ENCODE measurements at regions not wholly inside any gene's neighbourhood (a gene's known extent, or its start where the extent isn't known, plus 50 kb on each side); places are given as distances from the start of the nearest gene placed in this dataset.
"Not testable (repeated sequence)": the region's sequence is repeated elsewhere in the genome, so short reads cannot be mapped to it uniquely, and the experiment has no call there.

DNA sequence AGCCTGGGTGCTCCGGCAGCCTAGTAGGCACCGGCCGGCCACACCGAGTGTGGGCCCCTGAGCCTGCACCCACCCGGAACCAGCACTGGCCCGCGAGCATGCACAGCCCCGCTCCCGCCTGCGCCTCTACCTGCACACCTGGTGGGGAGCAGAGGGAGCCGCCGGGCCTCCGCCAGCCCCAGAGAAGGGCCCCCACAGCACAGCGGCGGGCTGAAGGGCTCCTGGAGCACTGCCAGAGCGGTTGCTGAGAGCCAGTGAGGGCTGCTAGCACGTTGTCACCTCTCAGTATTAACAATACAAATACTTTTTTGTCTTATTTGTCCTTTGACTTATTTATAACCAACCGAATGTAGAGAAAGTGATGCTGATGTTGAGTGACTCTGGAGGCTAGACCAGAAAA, 842.4 kb upstream of the TPTE start:
- H3K9me2 ChIP-seq (ENCODE audit: insufficient read depth, low read length); H3K4me1 ChIP-seq (ENCODE audit: insufficient read depth, low read length, poor library complexity, severe bottlenecking); H3K4me2 ChIP-seq (ENCODE audit: low read length); BruUV-seq (replicated peaks); H3K4me3 ChIP-seq (ENCODE audit: low read depth, low read length, poor library complexity, severe bottlenecking); H3K27ac ChIP-seq (ENCODE audit: low read depth, low read length, poor library complexity, severe bottlenecking); POLR2A ChIA-PET; CTCF ChIA-PET (ENCODE audit: unreplicated experiment); intact Hi-C loops (cut with micrococcal nuclease; ENCODE audit: unreplicated experiment); H2AFZ ChIP-seq (ENCODE audit: low read length); H3K9me3 ChIP-seq (ENCODE audit: low read length); DNase-seq (ENCODE audit: low spot score); H3K79me2 ChIP-seq (ENCODE audit: insufficient read depth, low read depth, low read length); H3K36me3 ChIP-seq (ENCODE audit: insufficient read depth, low read length); H4K20me1 ChIP-seq (ENCODE audit: insufficient read depth, low read length): not testable (repeated sequence)

DNA sequence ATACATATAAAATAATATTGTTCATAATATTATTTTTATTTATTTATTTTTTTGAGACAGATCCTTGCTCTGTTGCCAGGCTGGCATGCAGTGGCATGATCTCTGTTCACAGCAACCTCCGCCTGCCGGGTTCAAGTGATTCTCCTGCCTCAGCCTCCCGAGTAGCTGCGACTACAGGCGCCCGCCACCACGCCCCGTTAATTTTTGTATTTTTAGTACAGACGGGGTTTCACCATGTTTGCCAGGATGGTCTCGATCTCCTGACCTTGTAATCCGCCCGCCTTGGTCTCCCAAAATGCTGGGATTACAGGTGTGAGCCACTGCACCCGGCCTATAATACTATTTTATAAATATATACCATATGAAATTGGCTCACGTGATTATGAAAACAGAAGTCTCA, 832.4 kb upstream of the TPTE start:
- POLR2A ChIA-PET; H3K9me3 ChIP-seq (ENCODE audit: low read length); H3K4me3 ChIP-seq (ENCODE audit: low read depth, low read length, poor library complexity, severe bottlenecking); H3K4me2 ChIP-seq (ENCODE audit: low read length); H2AFZ ChIP-seq (ENCODE audit: low read length); DNase-seq (ENCODE audit: low spot score); intact Hi-C loops (cut with micrococcal nuclease; ENCODE audit: unreplicated experiment); H4K20me1 ChIP-seq (ENCODE audit: insufficient read depth, low read length); H3K4me1 ChIP-seq (ENCODE audit: insufficient read depth, low read length, poor library complexity, severe bottlenecking); BruUV-seq (replicated peaks); H3K27ac ChIP-seq (ENCODE audit: low read depth, low read length, poor library complexity, severe bottlenecking); CTCF ChIA-PET (ENCODE audit: unreplicated experiment); H3K9me2 ChIP-seq (ENCODE audit: insufficient read depth, low read length); H3K36me3 ChIP-seq (ENCODE audit: insufficient read depth, low read length); H3K79me2 ChIP-seq (ENCODE audit: insufficient read depth, low read depth, low read length): not testable (repeated sequence)

DNA sequence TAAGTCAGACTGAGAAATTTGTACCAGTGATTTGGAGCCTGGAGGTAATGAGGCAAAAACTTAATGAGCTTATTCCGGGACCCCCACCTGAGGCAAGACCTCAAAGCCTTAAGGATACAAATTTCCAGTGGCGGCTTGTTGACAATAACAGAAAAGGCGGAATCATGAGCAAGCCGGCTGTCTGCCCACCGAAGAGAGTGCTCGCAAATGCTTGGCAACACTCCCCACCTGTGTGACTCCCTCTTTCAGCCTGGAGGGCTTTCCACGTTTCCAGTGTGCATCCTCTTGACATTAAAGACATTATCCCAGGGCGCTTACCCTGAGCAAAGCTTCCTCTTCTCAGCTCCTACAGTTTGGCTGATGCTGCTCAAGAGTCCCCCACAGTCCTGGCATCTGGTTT, 830.4 kb upstream of the TPTE start:
- CTCF ChIA-PET (ENCODE audit: unreplicated experiment); H3K9me3 ChIP-seq (ENCODE audit: low read length); H4K20me1 ChIP-seq (ENCODE audit: insufficient read depth, low read length); POLR2A ChIA-PET; DNase-seq (ENCODE audit: low spot score); intact Hi-C loops (cut with micrococcal nuclease; ENCODE audit: unreplicated experiment); H3K9me2 ChIP-seq (ENCODE audit: insufficient read depth, low read length); H3K27ac ChIP-seq (ENCODE audit: low read depth, low read length, poor library complexity, severe bottlenecking); H3K79me2 ChIP-seq (ENCODE audit: insufficient read depth, low read depth, low read length); H3K4me2 ChIP-seq (ENCODE audit: low read length); H3K4me1 ChIP-seq (ENCODE audit: insufficient read depth, low read length, poor library complexity, severe bottlenecking); H3K4me3 ChIP-seq (ENCODE audit: low read depth, low read length, poor library complexity, severe bottlenecking); H3K36me3 ChIP-seq (ENCODE audit: insufficient read depth, low read length); BruUV-seq (replicated peaks); H2AFZ ChIP-seq (ENCODE audit: low read length): not testable (repeated sequence)

DNA sequence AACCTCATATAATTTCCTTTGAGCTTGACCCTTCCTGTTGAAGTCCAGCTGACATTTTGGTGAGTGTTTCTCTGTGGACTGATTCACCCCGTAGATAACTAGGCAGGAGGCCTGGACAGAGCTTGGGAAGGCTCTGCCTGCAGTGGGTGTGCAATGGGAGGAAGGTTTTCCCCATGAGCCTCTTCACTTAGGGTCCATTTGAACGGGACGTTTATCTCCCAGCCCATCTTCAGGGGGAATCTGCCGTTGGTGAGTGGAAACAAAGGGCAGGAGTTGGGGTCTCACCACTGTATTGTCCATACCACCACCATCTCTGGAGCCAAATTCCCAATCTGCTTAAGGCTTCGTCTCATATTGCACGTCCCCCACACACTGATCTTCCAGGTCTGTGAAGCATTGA, 825.6 kb upstream of the TPTE start:
- BruUV-seq (replicated peaks); DNase-seq (ENCODE audit: low spot score); H3K79me2 ChIP-seq (ENCODE audit: insufficient read depth, low read depth, low read length); H3K9me3 ChIP-seq (ENCODE audit: low read length); H3K9me2 ChIP-seq (ENCODE audit: insufficient read depth, low read length); H4K20me1 ChIP-seq (ENCODE audit: insufficient read depth, low read length); H3K27ac ChIP-seq (ENCODE audit: low read depth, low read length, poor library complexity, severe bottlenecking); CTCF ChIA-PET (ENCODE audit: unreplicated experiment); H3K4me1 ChIP-seq (ENCODE audit: insufficient read depth, low read length, poor library complexity, severe bottlenecking); H3K36me3 ChIP-seq (ENCODE audit: insufficient read depth, low read length); H3K4me3 ChIP-seq (ENCODE audit: low read depth, low read length, poor library complexity, severe bottlenecking); H2AFZ ChIP-seq (ENCODE audit: low read length); intact Hi-C loops (cut with micrococcal nuclease; ENCODE audit: unreplicated experiment); H3K4me2 ChIP-seq (ENCODE audit: low read length); POLR2A ChIA-PET: not testable (repeated sequence)

DNA sequence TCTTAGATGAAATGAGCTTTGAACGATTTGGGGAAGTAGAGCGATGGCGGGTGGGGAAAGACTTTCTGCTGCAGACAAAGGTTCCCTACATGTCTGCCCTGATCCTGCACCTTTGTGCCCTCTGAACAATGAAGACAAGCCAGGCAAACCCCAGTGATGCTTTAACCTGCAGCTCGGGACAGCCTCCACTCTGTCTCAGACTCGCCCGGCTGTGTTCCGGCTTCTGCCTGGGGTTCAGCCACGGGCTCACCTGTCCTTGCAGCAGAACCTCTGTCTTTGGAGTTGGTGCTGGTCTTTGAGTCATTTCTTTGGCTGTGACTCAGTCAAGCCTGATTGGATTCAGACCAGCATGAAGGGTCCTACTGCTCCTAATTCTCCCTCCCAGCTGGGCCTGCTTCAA, 823.6 kb upstream of the TPTE start:
- H3K4me3 ChIP-seq (ENCODE audit: low read depth, low read length, poor library complexity, severe bottlenecking); H3K4me2 ChIP-seq (ENCODE audit: low read length); POLR2A ChIA-PET; H3K36me3 ChIP-seq (ENCODE audit: insufficient read depth, low read length); DNase-seq (ENCODE audit: low spot score); H4K20me1 ChIP-seq (ENCODE audit: insufficient read depth, low read length); BruUV-seq (replicated peaks); CTCF ChIA-PET (ENCODE audit: unreplicated experiment); H3K9me3 ChIP-seq (ENCODE audit: low read length); H3K4me1 ChIP-seq (ENCODE audit: insufficient read depth, low read length, poor library complexity, severe bottlenecking); H2AFZ ChIP-seq (ENCODE audit: low read length); H3K79me2 ChIP-seq (ENCODE audit: insufficient read depth, low read depth, low read length); H3K27ac ChIP-seq (ENCODE audit: low read depth, low read length, poor library complexity, severe bottlenecking); intact Hi-C loops (cut with micrococcal nuclease; ENCODE audit: unreplicated experiment); H3K9me2 ChIP-seq (ENCODE audit: insufficient read depth, low read length): not testable (repeated sequence)

DNA sequence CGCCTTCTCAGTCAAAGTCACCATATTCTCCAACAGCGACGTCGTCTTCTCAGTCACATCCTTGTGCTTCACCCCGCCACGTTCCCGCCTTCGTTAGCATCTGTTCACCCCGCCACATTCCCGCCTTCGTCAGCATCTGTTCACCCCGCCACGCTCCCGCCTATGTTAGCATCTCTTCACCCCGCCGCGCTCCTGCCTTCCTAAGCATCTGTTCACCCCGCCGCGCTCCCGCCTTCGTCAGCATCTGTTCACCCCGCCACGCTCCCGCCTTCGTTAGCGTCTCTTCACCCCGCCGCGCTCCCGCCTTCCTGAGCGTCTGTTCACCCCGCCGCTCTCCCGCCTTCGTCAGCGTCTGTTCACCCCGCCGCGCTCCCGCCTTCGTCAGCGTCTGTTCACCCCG, 816.4 kb upstream of the TPTE start:
- intact Hi-C loops (cut with micrococcal nuclease; ENCODE audit: unreplicated experiment); POLR2A ChIA-PET: not testable (repeated sequence)

DNA sequence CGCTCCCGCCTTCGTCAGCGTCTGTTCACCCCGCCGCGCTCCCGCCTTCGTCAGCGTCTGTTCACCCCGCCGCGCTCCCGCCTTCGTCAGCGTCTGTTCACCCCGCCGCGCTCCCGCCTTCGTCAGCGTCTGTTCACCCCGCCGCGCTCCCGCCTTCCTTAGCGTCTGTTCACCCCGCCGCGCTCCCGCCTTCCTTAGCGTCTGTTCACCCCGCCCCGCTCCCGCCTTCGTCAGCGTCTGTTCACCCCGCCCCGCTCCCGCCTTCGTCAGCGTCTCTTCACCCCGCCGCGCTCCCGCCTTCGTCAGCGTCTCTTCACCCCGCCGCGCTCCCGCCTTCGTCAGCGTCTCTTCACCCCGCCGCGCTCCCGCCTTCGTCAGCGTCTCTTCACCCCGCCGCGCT, 815.9 kb upstream of the TPTE start:
- POLR2A ChIA-PET; BruUV-seq (replicated peaks); H3K4me3 ChIP-seq (ENCODE audit: low read depth, low read length, poor library complexity, severe bottlenecking); H2AFZ ChIP-seq (ENCODE audit: low read length); intact Hi-C loops (cut with micrococcal nuclease; ENCODE audit: unreplicated experiment); H3K36me3 ChIP-seq (ENCODE audit: insufficient read depth, low read length); DNase-seq (ENCODE audit: low spot score); CTCF ChIA-PET (ENCODE audit: unreplicated experiment); H3K4me1 ChIP-seq (ENCODE audit: insufficient read depth, low read length, poor library complexity, severe bottlenecking); H4K20me1 ChIP-seq (ENCODE audit: insufficient read depth, low read length); H3K4me2 ChIP-seq (ENCODE audit: low read length); H3K79me2 ChIP-seq (ENCODE audit: insufficient read depth, low read depth, low read length); H3K9me2 ChIP-seq (ENCODE audit: insufficient read depth, low read length); H3K27ac ChIP-seq (ENCODE audit: low read depth, low read length, poor library complexity, severe bottlenecking); H3K9me3 ChIP-seq (ENCODE audit: low read length): not testable (repeated sequence)

More for the DNA sequence above, 816.4 kb upstream of the TPTE start:
- H3K4me2 ChIP-seq (ENCODE audit: low read length); CTCF ChIA-PET (ENCODE audit: unreplicated experiment); H3K4me1 ChIP-seq (ENCODE audit: insufficient read depth, low read length, poor library complexity, severe bottlenecking); H3K36me3 ChIP-seq (ENCODE audit: insufficient read depth, low read length); DNase-seq (ENCODE audit: low spot score); H2AFZ ChIP-seq (ENCODE audit: low read length); H4K20me1 ChIP-seq (ENCODE audit: insufficient read depth, low read length); H3K9me2 ChIP-seq (ENCODE audit: insufficient read depth, low read length); H3K79me2 ChIP-seq (ENCODE audit: insufficient read depth, low read depth, low read length); H3K4me3 ChIP-seq (ENCODE audit: low read depth, low read length, poor library complexity, severe bottlenecking); H3K27ac ChIP-seq (ENCODE audit: low read depth, low read length, poor library complexity, severe bottlenecking); BruUV-seq (replicated peaks); H3K9me3 ChIP-seq (ENCODE audit: low read length): not testable (repeated sequence)
